A204.1 (cell line): ENCODE measurements at regions not wholly inside any gene's neighbourhood (a gene's known extent, or its start where the extent isn't known, plus 50 kb on each side); places are given as distances from the start of the nearest gene placed in this dataset.

Source experiments
- FAIRE-seq: peaks from 2 replicates; lab custom pipeline; 2012; peaks lifted over from hg19 to GRCh38; lab: Jason Lieb, UNC

DNA sequence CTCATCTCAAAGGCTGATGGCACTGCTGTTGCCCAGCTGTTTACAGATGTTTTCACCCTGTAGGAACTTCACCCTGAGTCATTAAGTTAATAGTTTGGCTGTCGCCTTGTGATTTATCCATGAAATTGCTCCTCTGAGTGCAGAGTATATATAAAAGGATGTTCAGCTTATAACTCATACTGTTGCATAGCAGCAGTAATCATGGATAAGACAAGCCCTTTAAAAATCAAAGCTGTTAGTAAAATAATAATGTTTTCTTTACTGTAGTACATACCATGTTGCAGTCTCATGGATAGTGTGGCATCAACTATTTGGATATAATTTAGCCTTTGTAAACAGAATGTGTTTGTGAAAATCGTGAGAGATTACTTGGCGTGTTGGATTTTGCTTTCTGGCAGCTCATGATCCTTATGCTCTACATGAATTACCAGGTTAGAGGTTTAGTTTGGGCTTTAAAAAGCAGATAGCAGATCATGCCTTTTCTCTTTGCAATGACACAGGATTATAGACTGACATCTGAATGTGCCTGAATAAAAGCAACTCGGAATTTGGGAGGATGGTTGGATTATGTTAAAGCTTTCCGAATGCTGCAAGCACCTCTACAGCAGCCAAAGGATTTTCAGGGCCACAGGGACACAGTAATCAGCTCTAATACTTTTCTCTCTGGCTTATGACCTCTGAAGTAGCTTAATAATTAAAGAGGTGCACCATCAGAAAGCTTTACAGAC, 279.7 kb upstream of the ATP2B1 start:
- no peak for FAIRE-seq

DNA sequence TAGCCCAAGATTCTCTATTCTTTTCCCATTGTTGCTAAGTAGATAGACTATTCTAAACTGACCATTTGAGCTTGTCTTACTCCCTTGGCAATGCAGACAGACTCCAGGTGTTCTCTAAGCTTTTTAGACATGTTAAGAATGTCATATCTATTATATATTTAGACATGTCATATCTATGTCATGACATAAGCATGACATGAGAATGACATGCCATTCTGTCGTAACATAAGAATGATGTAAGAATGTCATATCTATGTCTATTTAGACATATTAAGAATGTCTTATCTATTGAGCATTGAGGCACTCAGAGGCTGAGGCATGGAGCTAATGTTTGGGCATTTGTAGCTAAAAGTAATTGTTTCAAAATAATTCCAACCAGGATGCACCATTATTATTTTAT, 277.3 kb upstream of the ATP2B1 start:
- no peak for FAIRE-seq

DNA sequence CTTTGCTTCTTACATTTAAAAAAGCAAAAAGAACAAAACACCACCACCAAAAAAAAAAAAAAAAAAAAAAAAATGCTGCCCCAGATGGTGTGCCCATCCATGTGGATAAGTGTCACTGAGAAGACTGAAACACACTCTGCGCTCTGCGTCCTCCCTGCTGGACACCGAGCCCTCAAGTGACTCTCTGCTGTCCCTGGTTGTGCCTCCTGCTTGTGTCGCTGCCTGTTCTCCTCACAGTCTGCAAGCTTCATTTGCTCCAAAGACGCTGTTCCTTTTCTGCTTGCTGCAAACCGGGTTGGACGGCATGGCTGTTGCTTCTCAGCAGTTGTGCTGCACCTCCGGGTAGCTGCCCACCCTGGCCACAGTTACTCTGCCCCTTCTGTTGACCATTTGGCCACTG, 276.2 kb upstream of the ATP2B1 start:
- no peak for FAIRE-seq

GRCh38 chr12:89983622-89984021, 275.0 kb upstream of the ATP2B1 start:
- no peak for FAIRE-seq

- FAIRE-seq, result no peak
Observed at GRCh38 chr12:89980236-89980635, 271.6 kb upstream of the ATP2B1 start.

DNA sequence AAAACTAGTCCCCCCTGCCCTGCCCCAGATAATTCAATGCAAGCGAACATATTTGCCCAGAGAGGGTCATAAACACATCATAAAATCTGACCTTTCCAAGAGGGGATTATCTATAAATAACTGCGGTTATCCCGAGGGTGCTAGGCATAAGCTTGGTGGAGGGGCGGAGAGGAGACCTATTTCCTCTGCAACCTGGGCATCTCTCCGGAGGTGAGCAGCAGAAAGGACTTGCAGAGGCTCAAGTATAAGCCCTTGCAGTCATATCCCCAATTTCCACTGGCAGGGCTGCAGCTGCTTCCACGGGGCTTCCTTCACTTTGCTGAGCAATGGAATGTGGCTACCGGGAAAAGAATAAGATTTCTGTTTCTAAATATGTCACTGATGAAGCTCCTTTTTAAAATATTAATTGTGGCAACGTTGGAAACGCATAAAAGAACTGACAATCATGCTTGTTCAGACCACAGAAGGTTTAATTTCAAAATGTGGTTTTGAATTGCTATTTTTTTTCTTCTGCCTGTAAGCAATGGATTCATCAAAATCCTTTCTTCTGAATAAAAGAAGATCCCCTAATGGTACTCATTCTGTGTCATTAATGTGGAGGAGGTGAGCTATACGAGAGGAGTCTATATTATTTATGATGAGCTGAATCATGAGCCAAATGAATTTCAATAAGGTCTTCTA, 268.9 kb upstream of the ATP2B1 start:
- no peak for FAIRE-seq

DNA sequence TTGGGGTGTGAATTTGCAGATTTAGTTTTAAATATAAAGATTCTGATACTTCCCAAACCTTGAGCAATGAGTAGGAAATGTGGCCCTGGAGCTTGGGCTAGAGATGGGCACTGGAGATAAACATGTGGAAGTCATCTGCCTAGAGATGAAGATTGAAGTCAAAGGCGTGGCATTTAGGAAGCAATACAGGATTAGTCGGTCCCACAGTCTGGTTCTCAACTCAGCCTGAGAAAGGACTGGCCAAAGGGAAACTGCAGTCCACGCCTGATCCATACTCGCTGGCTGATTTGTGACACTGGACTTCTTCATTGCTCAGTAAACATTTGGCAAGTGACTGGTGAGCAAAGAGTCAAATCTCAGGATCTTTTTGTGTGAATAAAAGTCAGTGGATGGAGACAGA, 268.2 kb upstream of the ATP2B1 start:
- no peak for FAIRE-seq

GRCh38 chr12:89975574-89975973, 266.9 kb upstream of the ATP2B1 start:
- no peak for FAIRE-seq

DNA sequence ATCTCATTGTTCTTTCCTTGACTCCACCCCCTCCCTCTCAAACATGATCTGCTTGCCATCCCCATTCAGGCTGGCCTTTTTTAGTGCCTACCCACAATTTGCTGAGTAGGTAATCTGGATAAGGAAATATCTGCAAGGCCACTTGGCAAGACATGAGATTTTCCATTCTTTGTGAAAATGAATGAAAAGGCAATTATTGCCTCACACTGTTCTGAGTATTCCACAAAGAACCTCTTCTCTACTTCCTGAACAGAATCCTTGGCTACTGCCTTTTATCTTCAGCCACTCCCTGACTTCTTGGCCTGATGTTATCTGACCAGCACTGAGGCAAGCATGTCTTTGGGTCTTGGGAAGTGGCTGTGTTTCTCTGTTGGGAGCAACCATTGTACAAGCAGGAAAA, 263.2 kb upstream of the ATP2B1 start:
- FAIRE-seq, result no peak

DNA sequence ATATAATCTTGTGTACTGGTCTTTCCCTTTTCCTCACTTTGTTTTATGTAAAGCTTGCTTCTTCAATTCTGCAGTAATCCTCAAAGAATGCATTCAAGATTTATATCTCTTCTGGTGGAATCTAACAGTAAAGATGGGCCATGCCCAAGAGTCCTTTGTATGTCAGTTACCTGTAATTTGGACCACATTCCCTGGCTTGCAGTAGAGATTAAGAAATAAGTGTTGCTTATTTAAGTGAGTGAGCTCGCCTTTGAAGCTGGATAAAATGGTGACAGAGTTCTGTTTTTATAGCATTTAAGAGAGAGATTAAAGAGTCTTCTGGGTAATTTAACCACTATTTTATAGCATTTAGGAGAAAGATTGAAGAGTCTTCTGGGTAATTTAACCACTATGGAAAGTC, 262.1 kb upstream of the ATP2B1 start:
- no peak for FAIRE-seq

- no peak for FAIRE-seq
Observed at GRCh38 chr12:89969093-89969492, 260.5 kb upstream of the ATP2B1 start.

- no peak for FAIRE-seq
Observed at GRCh38 chr12:89968151-89968700, 259.6 kb upstream of the ATP2B1 start.

- FAIRE-seq, result no peak
Observed at GRCh38 chr12:89966495-89967240, 258.0 kb upstream of the ATP2B1 start.

DNA sequence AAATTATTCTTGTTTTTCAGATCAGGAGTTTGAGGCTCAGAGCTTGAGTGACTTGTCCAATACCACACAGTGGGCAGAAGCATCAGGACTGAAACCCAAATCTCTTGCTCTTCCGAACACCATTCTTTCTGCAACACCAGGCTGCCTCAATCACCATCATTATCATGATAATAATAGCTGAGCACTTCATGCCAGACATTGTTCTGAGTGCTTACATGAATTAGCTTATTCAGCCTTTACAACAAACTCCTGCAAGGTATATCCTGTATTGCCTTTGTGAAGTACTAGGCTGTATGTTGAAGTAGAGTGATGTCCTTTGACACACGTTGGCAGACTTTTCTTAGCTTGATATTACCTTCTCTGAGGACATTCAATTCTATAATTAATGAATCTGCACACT, 257.4 kb upstream of the ATP2B1 start:
- no peak for FAIRE-seq

GRCh38 chr12:89962648-89963047, 254.0 kb upstream of the ATP2B1 start:
- no peak for FAIRE-seq

DNA sequence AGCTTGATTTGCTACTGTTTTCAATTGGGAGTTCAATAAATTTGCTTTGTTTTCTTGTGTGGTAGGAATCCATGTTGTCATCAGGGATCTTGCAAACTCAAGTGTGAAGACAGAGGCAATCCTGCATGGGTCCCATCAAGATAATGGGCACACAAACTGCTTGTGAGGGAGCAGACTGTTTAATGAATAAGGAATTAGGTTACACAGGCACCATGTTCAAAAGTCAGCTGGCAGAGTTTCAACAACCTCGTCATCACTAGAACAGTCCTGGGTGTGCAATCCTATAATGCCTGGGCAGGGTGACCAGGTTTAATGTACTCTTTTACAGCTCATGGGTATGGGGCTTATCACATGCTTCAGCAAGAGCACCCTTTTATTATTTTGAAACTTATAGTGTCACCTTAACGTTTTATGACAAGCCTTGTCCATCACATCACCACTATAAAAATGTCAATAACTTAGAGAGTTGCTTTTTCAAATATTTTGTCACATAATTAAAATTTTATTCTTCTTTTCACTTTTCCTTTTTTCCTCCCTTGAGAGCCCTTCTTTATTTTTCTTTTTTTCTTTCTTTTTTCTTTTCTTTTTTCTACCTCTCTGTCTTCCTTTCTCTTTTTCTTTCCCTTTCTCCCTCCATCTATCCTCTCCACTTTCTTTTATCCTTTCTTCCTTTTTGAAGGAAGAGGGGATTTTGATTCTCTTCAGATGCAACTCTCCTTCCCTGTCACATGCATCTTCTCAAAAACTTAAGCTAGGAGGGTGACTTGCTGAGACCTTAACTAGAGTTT, 252.2 kb upstream of the ATP2B1 start:
- FAIRE-seq, result no peak

DNA sequence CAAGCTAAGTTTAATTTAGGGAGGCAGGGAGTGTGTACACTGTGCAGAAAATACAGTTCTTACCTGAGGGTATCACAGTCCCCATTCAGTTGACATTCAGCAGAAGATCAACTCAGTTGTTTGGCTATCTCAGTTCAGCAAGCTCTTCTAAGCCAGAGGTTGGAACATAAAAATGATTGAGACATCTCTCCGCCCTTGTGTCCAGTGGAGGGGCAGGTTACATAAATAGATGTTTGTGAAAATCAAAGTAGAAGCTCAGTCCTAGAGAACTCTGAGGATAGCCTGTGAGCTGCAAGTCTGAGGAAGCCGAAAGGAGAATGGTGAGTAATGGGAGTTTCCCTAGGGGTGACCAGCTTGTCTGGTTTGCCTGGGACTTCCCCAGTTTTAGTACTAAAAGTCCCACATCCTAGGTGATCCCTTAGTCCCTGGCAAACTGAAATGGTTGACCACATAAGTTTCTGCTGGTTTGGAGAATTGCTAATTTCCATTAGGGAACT, 251.4 kb upstream of the ATP2B1 start:
- no peak for FAIRE-seq

DNA sequence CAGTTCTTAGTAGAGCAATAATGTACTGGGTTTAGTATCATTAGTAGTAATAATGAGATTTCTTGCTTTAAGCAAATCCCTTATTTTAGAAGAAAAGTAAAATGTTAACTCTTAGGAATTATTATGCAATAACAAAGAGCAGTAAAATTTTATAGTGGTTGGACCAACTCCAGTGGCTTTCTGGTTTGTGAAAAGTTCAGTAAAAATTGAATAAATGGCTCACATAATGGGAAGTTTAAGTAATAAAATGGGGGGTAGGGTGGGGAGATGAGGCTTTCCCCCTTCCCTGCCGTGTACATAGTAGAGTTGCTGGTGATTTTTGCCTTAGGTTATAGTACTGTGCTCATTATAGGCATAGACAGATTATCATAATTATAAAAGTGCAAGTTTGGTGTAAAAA, 250.5 kb upstream of the ATP2B1 start:
- FAIRE-seq, result no peak

- no peak for FAIRE-seq
Observed at GRCh38 chr12:89954259-89954658, 245.6 kb upstream of the ATP2B1 start.

- FAIRE-seq, result no peak
Observed at GRCh38 chr12:89951694-89952060, 243.0 kb upstream of the ATP2B1 start.

DNA sequence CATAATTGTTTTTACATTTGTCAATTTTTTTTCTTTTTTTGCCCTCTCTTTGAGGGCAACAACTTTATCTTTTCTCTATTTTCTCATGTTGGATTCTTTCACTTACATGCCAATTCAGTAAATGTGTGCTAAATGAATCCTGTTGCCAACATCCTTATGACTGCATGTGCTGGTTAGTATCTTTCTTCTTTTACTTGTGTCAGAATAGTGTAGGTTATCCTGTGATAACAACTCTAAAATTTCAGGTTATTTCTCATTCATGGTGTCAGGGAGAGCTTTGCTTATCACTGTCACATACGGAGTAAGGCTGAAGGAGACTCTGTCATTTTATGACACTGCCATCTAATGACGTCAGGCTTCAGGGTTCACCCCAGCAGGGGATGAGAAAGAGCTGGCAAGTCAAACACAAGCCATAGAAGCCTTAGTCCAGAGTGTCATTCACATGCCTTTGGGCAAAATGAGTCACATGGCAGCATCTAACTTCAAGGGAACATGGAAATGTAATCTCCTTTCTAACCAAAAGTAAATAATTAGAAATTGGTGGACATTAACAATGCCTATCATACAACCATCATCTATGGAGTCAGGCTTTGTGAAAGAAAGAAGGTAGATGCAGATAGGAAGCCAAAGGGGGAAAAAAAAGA, 242.5 kb upstream of the ATP2B1 start:
- no peak for FAIRE-seq

DNA sequence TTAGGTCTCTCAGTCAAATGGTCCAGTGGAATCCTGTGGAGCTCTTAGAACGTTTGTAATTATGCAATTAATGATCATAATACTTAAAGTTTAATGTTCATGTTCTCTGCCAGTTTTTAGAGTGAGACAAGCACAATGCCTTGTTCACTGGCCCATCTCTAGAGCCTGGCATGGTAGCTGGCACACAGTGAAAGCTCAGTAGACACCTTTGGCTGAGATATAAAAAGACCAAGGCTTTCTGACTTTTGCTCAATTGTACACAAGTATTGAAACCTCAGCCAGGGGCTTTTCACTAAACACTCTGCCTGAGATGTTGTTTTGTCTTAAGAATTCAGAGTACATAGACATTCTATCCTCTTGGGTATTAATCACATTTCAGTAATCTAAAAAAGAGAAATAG, 241.8 kb upstream of the ATP2B1 start:
- no peak for FAIRE-seq
